GM12878 (cell line): ENCODE measurements at regions not wholly inside any gene's neighbourhood (a gene's known extent, or its start where the extent isn't known, plus 50 kb on each side); places are given as distances from the start of the nearest gene placed in this dataset. TPM values are rescaled to one million over a fixed set of nuclear protein-coding genes. Genes with fewer than 3 reads are reported as not detected.
A peak's percentile ranks its signal among the peaks of the same experiment; 100 is the strongest.

Source experiments
- REST ChIP-seq: IDR thresholded peaks from 2 replicates; pipeline ENCODE4 v1.6.1; 2012; ENCODE audit warnings: mild to moderate bottlenecking, low read depth, low read length
- YY1 ChIP-seq: IDR thresholded peaks from 2 replicates; pipeline ENCODE4 v1.6.1; 2011; ENCODE audit warnings: low read depth, mild to moderate bottlenecking, low read length
- small RNA-seq: library from RNA; depleted of rRNA; stranded (forward); fragments of <200 nt; gene quantifications from one replicate; pipeline ENCODE3, GENCODE V24; 2014

GRCh38 chr2:23330214-23330613 lies 54.8 kb upstream of the KLHL29 start (continued):
- TF ChIP-seq REST (peak; percentile 83), YY1 (peak; percentile 76; the same call in 1 of the 2 replicates)

Small RNA genes lying in the stretch of these regions (small RNA-seq; reads per million reads assigned to genes)
- gene AC099799.1 = not detected
- not detected for gene RN7SL117P
- 0.35 reads per million for gene RNA5SP87
